Activated CD4-positive, CD25-positive, alpha-beta regulatory T cell treated with anti-CD3 and anti-CD28 coated beads, Interleukin-2, amount 50 U/mL, for 72 hours (primary cell): ENCODE measurements at regions not wholly inside any gene's neighbourhood (a gene's known extent, or its start where the extent isn't known, plus 50 kb on each side); places are given as distances from the start of the nearest gene placed in this dataset.

Source experiments
- DNase-seq: peaks from one replicate; pipeline ENCODE4 v3.0.0; 2021

- no peak for DNase-seq
Measured at GRCh38 chr2:37870829-37871228, 54.3 kb upstream of the RMDN2 start.

- no peak for DNase-seq
Measured at GRCh38 chr2:37871456-37872191, 53.5 kb upstream of the RMDN2 start.

GRCh38 chr2:37872192-37872750 is 52.8 kb upstream of the RMDN2 start:
- no peak for DNase-seq

- no peak for DNase-seq
Measured at GRCh38 chr2:37873229-37873628, 51.9 kb upstream of the RMDN2 start.

GRCh38 chr2:37873749-37874330 is 51.2 kb upstream of the RMDN2 start:
- DNase-seq: no peak

GRCh38 chr2:37874470-37874869 is 50.6 kb upstream of the RMDN2 start:
- no peak for DNase-seq
